SK-N-SH (cell line): ENCODE measurements at regions not wholly inside any gene's neighbourhood (a gene's known extent, or its start where the extent isn't known, plus 50 kb on each side); places are given as distances from the start of the nearest gene placed in this dataset.

ENCODE experiments used
- CTCF ChIP-seq: fragments of 200-600 bp; sonication (generic); IDR thresholded peaks from 2 replicates; pipeline ENCODE4 v1.6.1; 2017; ENCODE audit warnings: antibody characterized with exemption, mild to moderate bottlenecking, moderate library complexity
- POLR2AphosphoS5 ChIP-seq: IDR thresholded peaks from 2 replicates; pipeline ENCODE4 v1.6.1; 2012; ENCODE audit warnings: low read depth, low read length

- no peak for TF ChIP-seq POLR2AphosphoS5
- TF ChIP-seq CTCF: no peak
Measured at GRCh38 chr22:25497181-25497641, 67.3 kb upstream of the GRK3 start.
